Brain microvascular endothelial cell (primary cell): ENCODE measurements at regions not wholly inside any gene's neighbourhood (a gene's known extent, or its start where the extent isn't known, plus 50 kb on each side); places are given as distances from the start of the nearest gene placed in this dataset.

Experiments
- DNase-seq: peaks from one replicate; pipeline ENCODE4 v3.0.0-alpha.2; 2020
- H3K27ac ChIP-seq: fragments of 250-450 bp; sonication (Bioruptor Pico); 2 replicates; pipeline ENCODE4 v1.5.1; 2020; ENCODE audit warnings: mild to moderate bottlenecking, moderate library complexity
- H3K27me3 ChIP-seq: fragments of 250-450 bp; sonication (Bioruptor Pico); replicated peaks from 2 replicates; pipeline ENCODE4 v1.5.1; 2020; ENCODE audit warnings: mild to moderate bottlenecking
- H3K36me3 ChIP-seq: fragments of 250-450 bp; sonication (Bioruptor Pico); replicated peaks from 2 replicates; pipeline ENCODE4 v1.5.1; 2020; ENCODE audit warnings: mild to moderate bottlenecking
- H3K4me3 ChIP-seq: 2 replicates; pipeline ENCODE4 v1.5.1; 2011; ENCODE audit warnings: low read depth, mild to moderate bottlenecking, control low read depth, low read length, moderate library complexity
- in situ Hi-C: cut with HindIII; loops from 2 replicates; pipeline ENCODE4 v1.10.0; 2017; ENCODE audit warnings: low sequenced_read_pairs, low pct_ligation_motif_present
- TF ChIP-seq, protein P1 (sequence below): IDR thresholded peaks from 2 replicates; pipeline ENCODE4 v1.5.1; 2011; ENCODE audit warnings: low read depth, mild to moderate bottlenecking, moderate library complexity, low read length, control low read depth, inconsistent platforms; ENCODE audit errors: missing control alignments

DNA sequence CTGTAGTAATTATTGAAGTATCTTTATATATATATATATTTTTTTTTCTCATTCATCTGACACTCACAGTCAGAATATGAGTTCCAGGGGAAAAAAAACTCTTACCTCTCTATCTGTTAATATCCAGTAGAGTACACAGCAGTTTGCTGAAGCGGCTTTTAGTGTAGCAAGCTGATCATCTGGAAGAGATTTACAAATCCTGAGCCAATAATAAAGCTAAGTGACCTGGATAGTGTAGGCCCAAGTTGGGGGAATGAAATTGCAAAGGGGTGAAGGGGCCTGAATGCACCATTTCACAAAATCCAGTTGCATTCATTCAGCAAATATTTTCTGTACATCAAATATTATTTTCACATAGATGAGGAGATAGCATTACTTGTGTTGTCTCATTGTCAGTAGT is 234.6 kb upstream of the FLRT2 start:
- in situ Hi-C loops: no loop called here
- TF ChIP-seq, protein P1, sequence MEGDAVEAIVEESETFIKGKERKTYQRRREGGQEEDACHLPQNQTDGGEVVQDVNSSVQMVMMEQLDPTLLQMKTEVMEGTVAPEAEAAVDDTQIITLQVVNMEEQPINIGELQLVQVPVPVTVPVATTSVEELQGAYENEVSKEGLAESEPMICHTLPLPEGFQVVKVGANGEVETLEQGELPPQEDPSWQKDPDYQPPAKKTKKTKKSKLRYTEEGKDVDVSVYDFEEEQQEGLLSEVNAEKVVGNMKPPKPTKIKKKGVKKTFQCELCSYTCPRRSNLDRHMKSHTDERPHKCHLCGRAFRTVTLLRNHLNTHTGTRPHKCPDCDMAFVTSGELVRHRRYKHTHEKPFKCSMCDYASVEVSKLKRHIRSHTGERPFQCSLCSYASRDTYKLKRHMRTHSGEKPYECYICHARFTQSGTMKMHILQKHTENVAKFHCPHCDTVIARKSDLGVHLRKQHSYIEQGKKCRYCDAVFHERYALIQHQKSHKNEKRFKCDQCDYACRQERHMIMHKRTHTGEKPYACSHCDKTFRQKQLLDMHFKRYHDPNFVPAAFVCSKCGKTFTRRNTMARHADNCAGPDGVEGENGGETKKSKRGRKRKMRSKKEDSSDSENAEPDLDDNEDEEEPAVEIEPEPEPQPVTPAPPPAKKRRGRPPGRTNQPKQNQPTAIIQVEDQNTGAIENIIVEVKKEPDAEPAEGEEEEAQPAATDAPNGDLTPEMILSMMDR: no peak
- H3K36me3 ChIP-seq: no peaks in the 10 kb centered on the region
- H3K27ac ChIP-seq: no peak overlapping the region
- no peak for DNase-seq
- no peaks in the 10 kb centered on the region for H3K27me3 ChIP-seq
- no peak overlapping the region for H3K4me3 ChIP-seq

DNA sequence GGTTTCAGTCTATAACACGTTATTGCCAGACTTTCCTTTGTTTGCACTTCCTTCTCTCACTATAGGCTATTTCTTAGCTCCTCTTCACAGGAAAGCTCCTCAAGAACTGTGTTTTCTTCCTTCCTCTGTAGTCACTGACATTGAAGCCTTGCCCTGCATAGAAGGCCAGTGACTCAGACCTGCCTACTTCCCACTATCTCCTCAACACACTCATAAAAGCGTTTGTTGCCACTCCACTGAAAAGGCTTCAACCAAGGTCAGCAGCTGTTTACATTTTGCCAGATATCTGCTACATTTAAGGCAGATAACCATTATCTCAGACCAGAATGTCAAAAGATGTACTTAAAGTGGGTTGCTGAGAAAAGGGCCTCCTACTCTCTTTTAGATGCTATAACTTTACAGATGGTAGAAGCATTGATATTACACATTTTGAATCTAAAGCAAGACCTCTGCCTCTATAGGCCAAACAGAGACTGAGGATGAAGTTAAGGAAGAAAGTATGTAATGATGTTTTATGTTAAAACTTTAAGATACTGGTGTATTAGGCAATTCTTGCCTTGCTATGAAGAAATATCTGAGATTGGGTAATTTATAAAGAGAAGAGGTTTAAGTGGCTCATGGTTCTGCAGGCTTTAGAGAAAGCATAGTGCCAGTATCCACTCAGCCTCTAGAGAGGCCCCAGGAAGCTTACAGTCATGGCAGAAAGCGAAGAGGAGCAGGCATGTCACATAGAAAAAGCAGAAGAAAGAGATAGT is 233.3 kb upstream of the FLRT2 start:
- no peaks in the 10 kb centered on the region for H3K27me3 ChIP-seq
- peak; percentile 70 for DNase-seq
- H3K4me3 ChIP-seq: no peak overlapping the region
- H3K36me3 ChIP-seq: no peaks in the 10 kb centered on the region
- in situ Hi-C loops: no loop called here
- H3K27ac ChIP-seq: no peak overlapping the region
- TF ChIP-seq, protein P1: no peak

DNA sequence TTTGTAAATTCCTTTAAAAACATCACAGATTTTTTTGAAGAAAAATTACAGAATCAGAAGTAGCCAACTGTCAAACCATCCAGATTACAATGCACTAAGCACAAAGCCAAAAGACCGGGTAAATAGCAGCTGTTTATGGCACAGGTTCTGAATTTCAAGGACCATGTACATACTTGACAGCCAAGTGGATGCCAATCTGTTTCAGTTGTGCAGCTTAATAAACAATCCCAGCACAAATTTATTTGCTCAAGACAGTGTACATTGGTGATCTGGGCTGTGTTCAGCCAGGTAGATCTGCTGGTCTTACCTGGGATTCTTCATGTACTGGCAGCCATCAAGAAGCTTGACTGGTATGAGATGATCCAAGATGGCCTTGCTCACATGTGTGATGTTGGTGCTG is 229.8 kb upstream of the FLRT2 start:
- no peak for DNase-seq
- Histone ChIP-seq H3K4me3 (no peak overlapping the region), H3K27ac (no peak overlapping the region), H3K27me3 (no peaks in the 10 kb centered on the region), H3K36me3 (no peaks in the 10 kb centered on the region)
- TF ChIP-seq, protein P1: no peak
- in situ Hi-C loops: no loop called here

DNA sequence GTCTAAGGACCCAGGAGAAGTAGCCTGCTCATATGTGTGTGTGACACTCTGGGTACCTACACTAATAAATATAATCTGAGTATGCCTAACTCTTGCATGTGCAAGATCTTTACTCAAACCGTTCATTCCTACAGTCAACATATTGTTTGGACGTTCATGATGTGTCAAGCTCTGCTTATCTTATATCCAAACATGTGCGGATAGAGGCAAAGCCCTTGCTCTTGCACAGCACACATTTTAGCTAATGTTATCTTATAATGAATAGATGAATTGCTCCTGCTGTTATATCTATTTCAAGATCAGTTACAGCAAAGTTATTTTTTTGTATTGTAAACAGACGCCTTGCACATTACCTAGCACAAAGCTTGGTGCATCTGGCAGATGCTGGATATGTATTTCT is 228.4 kb upstream of the FLRT2 start:
- TF ChIP-seq, protein P1: no peak
- in situ Hi-C loops: no loop called here
- no peaks in the 10 kb centered on the region for H3K27me3 ChIP-seq

DNA sequence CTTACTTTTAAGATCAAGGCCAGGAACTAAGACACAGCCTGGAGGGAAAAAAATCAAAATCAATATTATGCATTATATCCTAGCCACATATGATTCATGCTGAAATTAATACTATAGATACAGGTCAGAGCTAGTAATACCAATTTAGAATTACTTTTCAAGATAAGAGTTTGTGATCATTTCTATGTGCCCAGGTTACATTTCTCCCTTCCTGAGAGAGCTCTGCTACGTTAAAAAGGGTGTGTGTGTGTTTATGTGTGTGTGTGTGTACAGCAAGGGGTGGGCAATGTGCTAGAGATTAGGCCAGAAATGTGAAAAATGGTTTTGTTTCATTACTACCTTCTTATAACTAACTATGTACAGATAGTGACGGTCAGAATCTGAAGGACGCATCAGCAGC is 223.9 kb upstream of the FLRT2 start:
- Histone ChIP-seq H3K36me3 (no peaks in the 10 kb centered on the region), H3K27ac (no peak overlapping the region), H3K4me3 (no peak overlapping the region), H3K27me3 (no peaks in the 10 kb centered on the region)
- TF ChIP-seq, protein P1: no peak
- in situ Hi-C loops: no loop called here
- DNase-seq: no peak

More for the DNA sequence above, 228.4 kb upstream of the FLRT2 start:
- no peaks in the 10 kb centered on the region for H3K36me3 ChIP-seq
- H3K4me3 ChIP-seq: no peak overlapping the region
- H3K27ac ChIP-seq: no peak overlapping the region
- no peak for DNase-seq
